Astrocyte (in vitro differentiated cells and primary cell): ENCODE measurements at regions not wholly inside any gene's neighbourhood (a gene's known extent, or its start where the extent isn't known, plus 50 kb on each side); places are given as distances from the start of the nearest gene placed in this dataset.

ENCODE experiments used
- DNase-seq: peaks from one replicate; pipeline ENCODE4 v3.0.0-alpha.2; 2010; ENCODE audit warnings: low read depth
- FAIRE-seq: peaks from 2 replicates; lab custom pipeline; 2011; peaks lifted over from hg19 to GRCh38; lab: Jason Lieb, UNC
- H2AFZ ChIP-seq: 2 replicates; pipeline ENCODE4 v1.6.0; 2012; ENCODE audit warnings: low read depth, low read length, inconsistent platforms
- H3K27ac ChIP-seq: 2 replicates; pipeline ENCODE4 v1.5.1; 2011; ENCODE audit warnings: low read depth, low read length, inconsistent platforms
- H3K27me3 ChIP-seq: 2 replicates; pipeline ENCODE4 v1.6.0; 2011; ENCODE audit warnings: low read length, inconsistent platforms; ENCODE audit not compliant: insufficient read depth
- H3K36me3 ChIP-seq: 2 replicates; pipeline ENCODE4 v1.5.1; 2011; ENCODE audit warnings: low read length, inconsistent platforms; ENCODE audit not compliant: insufficient read depth
- H3K4me1 ChIP-seq: 2 replicates; pipeline ENCODE4 v1.5.1; 2011; ENCODE audit warnings: low read length, inconsistent platforms; ENCODE audit not compliant: insufficient read depth
- H3K4me2 ChIP-seq: 2 replicates; pipeline ENCODE4 v1.6.0; 2012; ENCODE audit warnings: low read length, inconsistent platforms
- H3K4me3 ChIP-seq: 2 replicates; pipeline ENCODE4 v1.5.1; 2011; ENCODE audit warnings: low read depth, mild to moderate bottlenecking, low read length, inconsistent platforms; ENCODE audit not compliant: insufficient read depth
- H3K79me2 ChIP-seq: 2 replicates; pipeline ENCODE4 v1.6.0; 2012; ENCODE audit warnings: mild to moderate bottlenecking, low read length, inconsistent platforms; ENCODE audit not compliant: insufficient read depth
- H3K9ac ChIP-seq: 2 replicates; pipeline ENCODE4 v1.6.0; 2012; ENCODE audit warnings: mild to moderate bottlenecking, low read length, inconsistent platforms
- H3K9me3 ChIP-seq: 2 replicates; pipeline ENCODE4 v1.5.1; 2012; ENCODE audit warnings: low read depth, mild to moderate bottlenecking, low read length, inconsistent platforms; ENCODE audit not compliant: insufficient read depth
- H4K20me1 ChIP-seq: 2 replicates; pipeline ENCODE4 v1.6.0; 2012; ENCODE audit warnings: low read length, inconsistent platforms; ENCODE audit not compliant: insufficient read depth
- H3K27ac Mint-ChIP-seq: one replicate; pipeline ENCODE4 v1.8.0; 2021; ENCODE audit warnings: mild to moderate bottlenecking, mixed read lengths; ENCODE audit not compliant: unreplicated experiment
- H3K27me3 Mint-ChIP-seq: one replicate; pipeline ENCODE4 v1.8.0; 2021; ENCODE audit warnings: low read depth, mixed read lengths; ENCODE audit not compliant: unreplicated experiment
- H3K36me3 Mint-ChIP-seq: one replicate; pipeline ENCODE4 v1.8.0; 2021; ENCODE audit warnings: low read depth, mixed read lengths; ENCODE audit not compliant: unreplicated experiment
- H3K4me1 Mint-ChIP-seq: one replicate; pipeline ENCODE4 v1.8.0; 2021; ENCODE audit warnings: low read depth, mixed read lengths; ENCODE audit not compliant: unreplicated experiment
- H3K4me3 Mint-ChIP-seq: one replicate; pipeline ENCODE4 v1.8.0; 2021; ENCODE audit warnings: mild to moderate bottlenecking, moderate library complexity, mixed read lengths; ENCODE audit not compliant: unreplicated experiment
- H3K9me3 Mint-ChIP-seq: one replicate; pipeline ENCODE4 v1.8.0; 2021; ENCODE audit warnings: mild to moderate bottlenecking, mixed read lengths; ENCODE audit not compliant: unreplicated experiment
- CTCF ChIP-seq: IDR thresholded peaks from 2 replicates; pipeline ENCODE4 v1.5.1; 2011; ENCODE audit warnings: low read depth, mild to moderate bottlenecking, inconsistent platforms, low read length, moderate library complexity; ENCODE audit not compliant: insufficient read depth
- EZH2 ChIP-seq: IDR thresholded peaks from 2 replicates; pipeline ENCODE4 v1.6.1; 2012; ENCODE audit warnings: mild to moderate bottlenecking, low read length, inconsistent platforms; ENCODE audit not compliant: insufficient read depth

- H4K20me1 ChIP-seq, result no peaks in the 10 kb centered on the region
- no peak overlapping the region for H3K9ac ChIP-seq
- H3K4me3 Mint-ChIP-seq, result no peak overlapping the region
- TF ChIP-seq CTCF (no peak), EZH2 (no peak)
- DNase-seq (no peak), FAIRE-seq (no peak)
- no peaks in the 10 kb centered on the region for H3K4me1 ChIP-seq
- H3K36me3 Mint-ChIP-seq, result no peaks in the 10 kb centered on the region
- no peak overlapping the region for H3K27ac ChIP-seq
- H3K9me3 ChIP-seq, result no peaks in the 10 kb centered on the region
- no peak overlapping the region for H2AFZ ChIP-seq
- H3K4me3 ChIP-seq, result no peak overlapping the region
- H3K9me3 Mint-ChIP-seq, result no peaks in the 10 kb centered on the region
- H3K27me3 ChIP-seq, result no peaks in the 10 kb centered on the region
- no peaks in the 10 kb centered on the region for H3K4me1 Mint-ChIP-seq
- no peak overlapping the region for H3K4me2 ChIP-seq
- no peak overlapping the region for H3K27ac Mint-ChIP-seq
- H3K79me2 ChIP-seq, result no peaks in the 10 kb centered on the region
- H3K36me3 ChIP-seq, result no peaks in the 10 kb centered on the region
- H3K27me3 Mint-ChIP-seq, result peaks cover 5% of the 10 kb centered on the region
Measured at GRCh38 chr2:129708221-129708967, 271.1 kb upstream of the RAB6C start.

GRCh38 chr2:129709001-129709955 lies 270.2 kb upstream of the RAB6C start:
- Histone ChIP-seq H3K9ac (no peak overlapping the region), H3K4me1 (no peaks in the 10 kb centered on the region), H3K4me2 (no peak overlapping the region), H3K9me3 (no peaks in the 10 kb centered on the region), H3K27ac (no peak overlapping the region), H3K27me3 (no peaks in the 10 kb centered on the region), H2AFZ (no peak overlapping the region), H3K36me3 (no peaks in the 10 kb centered on the region), H3K79me2 (no peaks in the 10 kb centered on the region), H3K4me3 (no peak overlapping the region), H4K20me1 (no peaks in the 10 kb centered on the region)
- no peaks in the 10 kb centered on the region for H3K36me3 Mint-ChIP-seq
- H3K4me1 Mint-ChIP-seq, result no peaks in the 10 kb centered on the region
- FAIRE-seq (no peak), DNase-seq (no peak)
- H3K9me3 Mint-ChIP-seq, result no peaks in the 10 kb centered on the region
- no peak for TF ChIP-seq CTCF
- peaks cover 5% of the 10 kb centered on the region for H3K27me3 Mint-ChIP-seq
- no peak overlapping the region for H3K27ac Mint-ChIP-seq
- H3K4me3 Mint-ChIP-seq, result no peak overlapping the region
